CD4-positive, alpha-beta T cell treated with Interleukin-21 for 1 hour (primary cell): ENCODE measurements at regions not wholly inside any gene's neighbourhood (a gene's known extent, or its start where the extent isn't known, plus 50 kb on each side); places are given as distances from the start of the nearest gene placed in this dataset.

Source experiments
- DNase-seq: peaks from one replicate; pipeline ENCODE4 v3.0.0-alpha.2; 2020

DNA sequence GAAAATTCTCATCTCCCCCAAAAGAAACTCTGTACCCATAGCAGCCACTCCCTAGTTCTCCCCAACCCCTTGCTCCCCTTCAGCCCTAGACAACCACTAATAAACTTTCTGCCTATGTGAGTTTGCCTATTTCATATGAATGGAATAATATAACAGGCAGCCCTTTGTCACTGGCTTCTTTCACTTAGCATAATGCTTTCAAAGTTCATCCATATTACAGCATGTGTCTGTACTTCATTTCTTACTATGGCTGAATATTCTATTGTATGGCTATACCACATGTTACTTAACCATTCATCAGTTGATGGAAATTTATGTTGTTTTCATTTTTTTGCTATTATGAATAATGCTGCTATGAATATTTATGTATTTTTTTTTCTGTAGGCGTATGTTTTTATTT is 442.9 kb downstream of the SLC4A3 start:
- no peak for DNase-seq

DNA sequence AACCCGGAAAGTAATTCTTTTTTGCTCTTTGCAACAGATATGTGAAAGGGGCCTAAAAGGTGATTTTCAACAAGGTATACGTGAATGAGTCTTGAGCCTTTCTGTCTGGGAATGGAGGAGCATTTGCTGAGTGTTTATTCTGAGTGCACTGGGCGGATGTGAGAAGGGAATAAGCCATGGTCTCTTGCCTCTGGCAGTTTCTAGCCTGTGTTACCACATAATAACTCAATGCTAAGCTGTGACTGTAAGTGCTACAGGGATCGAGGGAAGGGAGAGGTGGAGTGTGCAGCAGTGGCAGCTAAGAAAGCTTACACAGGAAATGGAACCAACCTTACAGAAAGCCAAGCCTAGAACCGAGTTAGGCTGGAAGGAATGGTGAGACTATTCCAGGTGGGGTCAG is 444.3 kb downstream of the SLC4A3 start:
- no peak for DNase-seq

DNA sequence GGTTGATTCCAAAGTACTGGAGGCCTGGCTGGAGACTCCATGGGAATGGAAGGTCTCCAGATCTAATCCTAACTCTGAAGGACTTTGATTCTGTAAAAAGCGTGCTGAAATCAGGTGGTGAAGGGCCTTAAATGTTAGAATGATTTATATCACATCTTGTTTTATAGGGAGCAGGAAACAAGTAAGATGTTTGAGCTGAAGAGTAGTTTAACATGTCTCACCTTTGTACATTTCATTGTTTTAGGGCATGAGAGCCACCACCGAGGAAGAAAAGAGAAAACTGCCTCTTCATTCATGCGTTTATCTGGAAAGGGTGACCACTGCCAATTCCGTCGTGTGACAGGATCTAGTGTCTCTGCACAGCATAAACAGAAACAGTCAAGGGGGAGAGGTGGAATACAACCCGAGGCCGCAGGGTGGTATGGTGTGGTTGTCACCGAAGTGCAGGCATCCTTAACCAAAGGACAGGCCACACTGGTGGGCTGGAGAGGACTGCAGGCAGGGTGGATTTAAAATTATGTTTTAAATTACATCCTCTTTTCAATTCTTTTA is 445.3 kb downstream of the SLC4A3 start:
- no peak for DNase-seq

DNA sequence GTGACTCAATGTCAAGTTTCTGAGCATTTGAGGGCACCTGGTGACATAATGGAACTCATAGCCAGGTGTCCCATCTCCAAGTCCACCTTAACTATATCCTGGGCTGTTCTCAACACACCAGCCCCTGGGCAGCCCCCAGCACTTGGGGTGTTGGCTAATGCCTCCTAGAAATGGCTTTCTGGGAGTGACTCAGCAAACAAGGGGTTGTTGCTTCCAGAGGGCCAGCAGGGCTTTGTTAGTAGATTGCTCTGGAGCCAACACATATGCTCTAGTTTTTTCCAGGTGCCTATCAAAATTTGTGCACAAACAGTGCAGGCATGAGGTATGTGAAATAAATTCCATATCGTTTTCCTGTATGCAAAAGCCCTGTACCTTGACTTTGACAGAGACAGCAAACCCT is 448.4 kb downstream of the SLC4A3 start:
- DNase-seq: no peak

- DNase-seq: no peak
Observed at GRCh38 chr2:220076734-220077133, 449.3 kb downstream of the SLC4A3 start.

GRCh38 chr2:220077488-220077887 is 450.1 kb downstream of the SLC4A3 start:
- DNase-seq: no peak

DNA sequence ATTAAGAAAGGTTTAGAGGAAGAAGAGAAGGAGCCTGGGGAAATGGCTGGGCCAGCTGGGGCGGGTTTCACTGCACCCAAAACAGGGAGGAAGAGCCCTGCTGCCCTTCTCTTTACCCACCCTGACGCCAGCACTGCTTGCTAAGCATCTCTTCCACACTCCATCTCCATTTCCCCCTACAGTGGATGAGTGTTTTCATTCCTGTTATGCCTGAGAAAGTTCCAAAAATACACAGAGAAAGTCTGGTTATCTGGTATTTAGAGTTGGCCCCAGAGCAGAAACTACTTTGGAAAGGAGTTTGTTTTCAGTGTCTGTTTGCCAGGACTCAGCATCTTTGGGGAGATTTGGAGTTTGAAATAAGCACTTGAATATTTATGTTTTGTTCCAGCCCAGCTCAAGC is 451.0 kb downstream of the SLC4A3 start:
- DNase-seq: no peak

DNA sequence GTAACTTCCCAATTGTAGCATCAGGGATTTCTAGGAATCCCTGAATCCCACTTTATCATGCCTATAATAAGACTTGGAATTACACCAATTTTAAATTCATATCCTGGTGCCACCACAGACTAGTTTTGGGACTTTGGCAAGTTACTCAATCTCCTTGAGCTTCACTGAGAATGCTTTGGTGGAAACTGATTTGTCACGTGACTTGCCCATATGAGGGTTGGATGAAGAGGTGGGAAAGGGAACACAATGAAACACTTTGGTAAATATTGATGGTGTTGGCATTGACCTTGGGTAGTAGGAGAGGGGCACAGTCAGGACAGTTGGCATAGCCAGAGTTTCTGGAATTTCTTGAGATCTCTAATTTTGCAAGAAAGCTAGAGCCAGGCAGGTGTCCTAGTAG is 452.2 kb downstream of the SLC4A3 start:
- no peak for DNase-seq

- DNase-seq: no peak
Observed at GRCh38 chr2:220081171-220081570, 453.7 kb downstream of the SLC4A3 start.

- DNase-seq: no peak
Observed at GRCh38 chr2:220090050-220090449, 462.6 kb downstream of the SLC4A3 start.

DNA sequence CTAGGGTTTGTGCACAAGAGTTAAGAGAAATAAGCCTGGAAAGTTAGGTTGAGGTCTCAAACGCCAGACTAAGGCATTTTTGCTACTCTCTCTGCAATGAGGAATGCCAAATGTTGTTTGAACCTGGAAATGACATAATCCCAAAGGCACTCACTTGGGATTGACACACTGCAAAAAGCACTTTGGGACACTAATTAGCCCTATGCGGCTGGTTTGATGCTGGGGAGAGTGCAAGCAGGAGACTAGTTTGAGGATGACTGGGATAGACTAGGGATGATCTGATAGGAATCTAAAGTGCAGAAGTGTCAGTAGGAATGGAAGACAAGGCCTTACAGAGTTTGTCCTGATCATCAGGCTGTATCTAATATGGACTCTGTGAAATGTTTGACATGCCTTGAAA is 469.0 kb downstream of the SLC4A3 start:
- DNase-seq: no peak

DNA sequence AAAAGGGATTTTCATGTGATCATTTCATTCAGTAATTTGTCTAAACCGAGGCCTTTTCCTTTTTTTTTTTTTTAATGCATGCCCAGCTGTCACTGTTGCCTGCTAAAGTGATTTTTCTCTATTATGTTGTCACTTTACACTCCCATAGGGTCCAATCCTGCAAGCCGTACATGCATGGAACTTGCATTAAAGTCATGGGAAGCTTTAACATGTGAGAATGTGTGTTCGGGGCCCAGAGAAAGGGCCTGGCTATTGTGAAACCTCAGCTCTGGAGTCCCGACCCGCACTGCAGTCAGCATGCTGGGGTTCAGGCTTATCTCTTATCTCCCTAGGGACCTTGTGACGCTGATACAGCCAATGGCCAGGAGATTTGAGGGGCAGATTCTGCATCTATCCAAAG is 474.6 kb downstream of the SLC4A3 start:
- DNase-seq: no peak

GRCh38 chr2:220103596-220103995 is 476.2 kb downstream of the SLC4A3 start:
- DNase-seq: no peak

- DNase-seq: no peak
Observed at GRCh38 chr2:220104871-220105351, 477.5 kb downstream of the SLC4A3 start.

- no peak for DNase-seq
Observed at GRCh38 chr2:220106065-220106464, 478.6 kb downstream of the SLC4A3 start.

DNA sequence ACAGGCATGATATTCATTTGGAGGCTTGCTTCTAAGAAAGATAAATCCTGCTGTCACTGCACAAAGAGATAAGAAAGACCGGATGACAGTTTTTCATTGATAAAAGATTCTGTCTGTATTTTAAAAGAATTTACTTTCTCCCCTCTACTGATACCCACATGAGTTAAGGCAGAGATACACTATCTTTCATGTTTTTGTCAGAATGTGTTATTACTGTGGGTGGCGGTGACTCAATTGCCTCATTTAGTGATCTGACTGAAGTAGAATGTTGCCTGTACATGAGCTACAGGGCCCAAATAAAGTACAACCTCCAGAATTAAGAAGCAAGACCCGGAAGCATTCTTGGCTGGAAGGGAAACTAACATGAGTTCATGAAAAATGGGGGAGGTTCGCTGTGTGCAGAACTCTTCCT is 480.0 kb downstream of the SLC4A3 start:
- DNase-seq: no peak

- no peak for DNase-seq
Observed at GRCh38 chr2:220114443-220114842, 487.0 kb downstream of the SLC4A3 start.

- DNase-seq: no peak
Observed at GRCh38 chr2:220117025-220117424, 489.6 kb downstream of the SLC4A3 start.

- DNase-seq: no peak
Observed at GRCh38 chr2:220120041-220120440, 492.6 kb downstream of the SLC4A3 start.

DNA sequence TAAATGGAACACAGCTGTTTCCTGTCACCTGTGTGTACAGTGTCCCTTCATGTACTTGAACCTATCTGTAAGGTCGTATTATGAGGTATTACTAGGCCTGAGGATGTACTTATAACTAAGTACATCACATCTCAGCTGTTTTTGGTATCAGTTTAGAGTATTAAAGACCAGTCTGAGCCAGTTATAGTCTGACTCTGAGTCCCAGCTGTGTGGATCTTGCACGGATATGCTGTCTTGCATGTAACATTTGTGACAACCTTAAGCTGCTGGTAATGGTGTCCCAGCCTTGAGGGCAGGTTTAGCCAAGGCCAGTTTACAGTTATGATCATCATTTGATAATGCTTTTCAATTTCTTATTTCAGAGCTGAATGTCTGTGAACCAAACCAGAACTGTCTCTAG is 496.3 kb downstream of the SLC4A3 start:
- no peak for DNase-seq

GRCh38 chr2:220125551-220125950 is 498.1 kb downstream of the SLC4A3 start:
- no peak for DNase-seq

DNA sequence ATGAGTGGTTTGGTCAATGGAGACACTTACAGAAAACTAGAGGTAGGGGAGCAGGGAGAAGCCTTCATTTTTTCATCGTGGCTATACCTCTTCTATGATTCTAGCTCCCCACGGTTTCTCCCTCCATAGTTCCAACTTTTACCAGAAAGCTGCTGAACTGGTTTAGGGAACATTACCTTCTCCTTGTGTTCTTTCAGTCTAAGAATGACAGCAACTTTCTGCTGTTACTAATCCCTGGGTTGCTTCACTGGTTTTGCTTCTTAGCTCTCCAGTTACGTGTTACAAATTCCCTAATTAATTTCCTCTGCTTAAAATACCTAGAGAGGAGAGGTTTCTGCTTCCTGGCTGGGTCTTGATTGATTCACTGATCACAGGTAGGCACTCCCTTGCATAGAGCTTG is 499.9 kb downstream of the SLC4A3 start:
- no peak for DNase-seq

- DNase-seq: no peak
Observed at GRCh38 chr2:220127876-220128275, 500.4 kb downstream of the SLC4A3 start.

DNA sequence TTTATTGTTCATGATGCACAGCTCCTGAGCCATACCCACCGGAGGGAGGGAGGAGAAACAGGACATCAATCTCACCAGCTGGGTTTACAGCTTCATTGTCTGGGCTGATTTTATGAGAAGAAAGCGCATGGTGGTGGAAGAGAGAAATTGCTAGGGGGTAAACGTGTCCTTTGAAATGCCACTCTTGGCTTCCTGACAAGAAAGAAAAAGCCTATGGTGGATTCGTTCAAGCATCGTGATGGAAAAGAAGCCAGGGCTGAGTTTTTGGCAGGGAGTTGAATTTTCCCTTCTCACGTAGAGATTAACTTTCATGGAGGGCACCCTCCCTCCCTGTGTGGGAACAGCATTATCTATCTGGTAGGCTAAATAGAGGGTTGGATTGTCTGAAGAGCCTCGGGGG is 502.0 kb downstream of the SLC4A3 start:
- DNase-seq: no peak

DNA sequence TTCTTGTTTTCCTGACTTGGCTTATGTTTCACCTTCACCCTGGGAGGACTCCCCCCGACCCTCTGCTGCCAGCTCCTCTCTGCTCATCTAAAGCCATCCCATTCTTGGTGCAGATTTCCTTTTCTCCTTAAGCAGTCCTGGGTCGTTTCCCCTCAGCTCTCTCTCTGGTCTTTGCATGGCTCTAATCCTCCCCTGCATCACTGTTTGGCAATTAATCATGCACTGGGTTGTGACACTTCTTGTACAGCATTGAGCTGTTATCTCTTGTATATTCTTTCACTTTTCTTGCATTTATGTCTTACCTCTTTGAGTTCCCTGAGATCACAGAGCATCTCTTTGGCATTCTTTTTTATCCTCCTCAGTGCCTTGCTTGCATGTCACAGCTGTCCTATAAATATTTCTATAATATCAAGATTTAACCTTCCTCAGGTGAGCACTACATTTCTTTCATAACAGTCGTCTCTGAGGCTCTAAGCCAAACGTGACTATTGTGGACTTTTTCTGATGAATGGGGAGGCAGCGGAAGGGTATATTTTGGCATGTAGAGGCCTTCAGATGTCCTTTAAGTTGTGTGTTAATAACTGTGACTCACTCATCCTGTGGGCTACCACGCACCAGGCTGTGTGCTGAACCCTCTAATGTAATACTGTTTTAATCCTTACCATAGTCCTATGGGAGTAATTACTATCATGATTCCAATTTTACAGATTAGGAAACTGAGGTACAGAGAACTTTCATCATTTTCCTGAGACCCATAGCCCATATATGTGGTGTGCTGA is 507.5 kb downstream of the SLC4A3 start:
- DNase-seq: no peak
